ENCODE measurements at regions not wholly inside any gene's neighbourhood (a gene's known extent, or its start where the extent isn't known, plus 50 kb on each side); places are given as distances from the start of the nearest gene placed in this dataset.

DNA sequence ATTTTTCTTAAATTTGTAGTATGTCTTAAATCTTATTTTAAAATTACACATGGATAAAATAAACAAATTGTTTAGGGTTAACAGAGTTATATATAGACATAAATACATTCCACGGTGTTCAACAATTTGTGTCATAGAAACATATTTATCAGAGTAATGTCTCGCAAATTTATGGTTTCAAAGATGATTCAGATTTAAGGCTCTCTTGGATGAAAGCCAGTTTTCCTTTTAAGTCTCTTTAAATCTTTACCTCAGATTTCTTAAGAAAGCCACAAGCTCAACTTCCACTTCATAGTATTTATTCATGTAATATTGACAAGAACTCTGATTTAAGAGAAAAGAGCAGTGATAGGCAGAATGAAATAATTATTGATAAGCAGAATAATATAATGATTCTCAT lies 1254.8 kb upstream of the ADGRL3 start:
- no peak overlapping the region for H3K4me3 ChIP-seq
- no peak overlapping the region for H3K27ac ChIP-seq

DNA sequence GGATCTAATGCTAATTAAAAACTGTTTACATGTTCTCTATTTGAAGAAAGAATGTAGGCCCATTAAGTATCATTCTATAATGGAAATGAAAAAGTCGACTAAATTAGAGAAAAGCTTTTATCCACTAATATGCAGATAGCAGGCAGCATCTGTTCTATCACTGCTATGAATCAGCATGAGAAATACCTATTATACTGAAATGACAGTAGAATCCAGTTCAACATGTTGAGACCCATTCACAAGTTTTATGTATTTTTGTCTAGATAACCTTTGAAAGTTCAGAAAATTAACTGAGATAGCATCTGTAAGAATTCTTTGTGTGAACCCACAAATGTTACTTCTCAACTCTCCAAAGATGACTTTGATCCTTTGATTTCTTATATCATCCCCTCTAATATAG lies 1254.4 kb upstream of the ADGRL3 start:
- no peak overlapping the region for H3K27ac ChIP-seq
- no peak overlapping the region for H3K4me3 ChIP-seq

DNA sequence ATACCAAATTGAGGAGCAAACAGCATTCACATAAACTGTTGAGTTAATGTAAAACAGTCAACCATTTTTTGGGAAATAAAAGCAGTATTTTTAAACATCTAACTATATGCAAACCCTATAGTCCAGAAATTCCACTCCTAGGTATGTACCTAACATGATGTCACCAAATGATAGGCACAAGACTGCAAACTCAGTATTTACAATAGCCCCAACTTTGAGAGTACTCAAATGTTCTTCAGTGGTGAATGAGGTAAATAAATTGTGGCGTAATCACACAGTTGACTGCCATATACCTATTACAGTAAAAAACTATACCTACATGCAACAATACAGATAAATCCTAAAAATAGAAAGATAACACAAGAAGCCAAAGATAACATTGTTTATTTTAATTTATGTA lies 1243.8 kb upstream of the ADGRL3 start:
- Histone ChIP-seq H3K4me3 (no peak overlapping the region), H3K27ac (no peak overlapping the region)

DNA sequence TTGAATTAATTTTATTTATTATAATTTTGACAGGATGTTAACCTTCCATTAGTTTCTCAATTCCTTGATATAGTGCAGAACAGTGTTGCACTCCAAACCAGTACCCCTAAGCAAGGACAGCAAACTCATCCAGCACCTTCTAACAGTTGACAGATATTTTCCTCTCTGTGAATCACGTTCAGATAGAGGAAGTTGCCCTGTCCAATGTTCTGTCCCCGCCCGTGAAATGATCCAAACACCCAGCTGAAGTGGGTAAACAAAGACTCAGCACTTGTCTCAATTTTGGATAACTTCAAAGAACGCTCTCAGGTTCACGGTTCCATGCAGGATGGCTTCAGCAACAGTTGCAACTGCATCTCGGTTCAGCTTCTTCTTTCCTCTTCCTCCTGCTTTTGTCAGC lies 1240.0 kb upstream of the ADGRL3 start:
- no peak overlapping the region for H3K4me3 ChIP-seq
- no peak overlapping the region for H3K27ac ChIP-seq

DNA sequence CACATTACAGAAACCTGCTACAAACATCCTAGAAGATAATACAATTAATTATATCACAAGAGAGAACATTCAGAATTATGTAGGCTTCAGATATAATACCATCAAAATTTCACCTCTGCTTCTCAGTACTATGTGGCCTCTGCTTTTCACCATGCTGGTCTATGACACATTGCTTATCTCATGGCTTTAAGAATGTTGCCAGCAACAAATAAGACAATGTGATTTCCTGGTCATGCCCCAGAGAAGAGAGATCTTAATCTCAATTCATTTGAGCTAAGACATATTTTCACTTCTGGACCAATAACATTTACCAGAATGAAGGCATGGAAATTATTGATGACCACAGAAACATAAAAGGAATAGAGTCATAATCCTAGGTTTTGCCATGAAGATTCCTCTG lies 1233.4 kb upstream of the ADGRL3 start:
- H3K27ac ChIP-seq = no peak overlapping the region
- no peak overlapping the region for H3K4me3 ChIP-seq

DNA sequence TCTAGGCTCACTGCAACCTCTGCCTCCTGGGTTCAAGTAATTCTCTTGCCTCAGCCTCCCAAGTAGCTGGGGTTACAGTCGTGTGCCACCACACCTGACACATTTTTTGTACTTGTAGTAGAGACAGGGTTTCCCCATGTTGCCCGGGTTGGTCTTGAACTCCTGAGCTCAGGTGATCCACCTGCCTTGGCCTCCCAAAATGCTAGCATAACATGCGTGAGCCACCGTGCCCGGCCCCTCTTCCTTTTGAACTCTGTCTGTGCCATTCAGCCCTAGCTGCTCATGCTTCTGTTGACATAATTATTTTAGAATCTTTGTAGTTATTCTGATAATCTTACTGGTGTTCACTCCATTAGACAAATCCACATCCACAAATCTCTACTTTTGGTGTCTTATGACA lies 1231.3 kb upstream of the ADGRL3 start:
- no peak overlapping the region for H3K27ac ChIP-seq
- H3K4me3 ChIP-seq = no peak overlapping the region

DNA sequence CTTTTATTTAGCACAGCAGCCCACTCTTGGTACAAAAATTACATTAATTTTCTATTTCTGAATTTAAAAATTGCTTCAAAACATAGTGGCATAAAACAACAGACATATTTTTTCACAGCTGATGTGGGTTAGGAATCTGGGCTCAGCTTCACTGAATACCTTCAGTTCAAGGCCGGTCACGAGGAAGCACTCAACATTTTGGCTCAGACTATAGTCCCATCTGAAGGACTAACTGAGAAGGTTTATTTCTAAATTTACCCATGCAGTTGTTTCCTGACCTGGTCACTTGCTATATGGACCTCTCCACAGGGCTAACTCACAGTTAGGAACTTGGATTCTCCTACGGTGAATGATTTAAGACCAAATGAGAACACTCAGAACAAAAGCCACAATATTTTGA lies 1230.2 kb upstream of the ADGRL3 start:
- H3K27ac ChIP-seq = no peak overlapping the region
- H3K4me3 ChIP-seq = no peak overlapping the region

DNA sequence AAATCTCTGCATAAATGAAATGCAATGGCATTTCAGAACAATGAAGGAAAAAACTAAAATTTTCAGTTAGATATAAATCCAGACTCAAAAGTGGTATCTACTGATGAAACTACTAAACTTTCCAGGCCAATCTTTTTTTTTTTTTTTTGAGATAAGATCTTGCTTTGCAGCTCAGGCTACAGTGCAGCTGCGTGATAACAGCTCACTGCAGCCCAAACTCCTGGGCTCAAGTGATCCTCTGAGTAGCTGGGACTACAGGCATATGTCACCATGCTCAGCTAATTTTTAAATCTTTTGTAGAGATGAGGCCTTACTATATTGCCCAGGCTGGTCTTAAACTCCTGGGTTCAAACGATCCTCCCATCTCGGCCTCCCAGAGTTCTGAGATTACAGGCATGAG lies 1228.2 kb upstream of the ADGRL3 start:
- H3K4me3 ChIP-seq = no peak overlapping the region
- no peak overlapping the region for H3K27ac ChIP-seq

DNA sequence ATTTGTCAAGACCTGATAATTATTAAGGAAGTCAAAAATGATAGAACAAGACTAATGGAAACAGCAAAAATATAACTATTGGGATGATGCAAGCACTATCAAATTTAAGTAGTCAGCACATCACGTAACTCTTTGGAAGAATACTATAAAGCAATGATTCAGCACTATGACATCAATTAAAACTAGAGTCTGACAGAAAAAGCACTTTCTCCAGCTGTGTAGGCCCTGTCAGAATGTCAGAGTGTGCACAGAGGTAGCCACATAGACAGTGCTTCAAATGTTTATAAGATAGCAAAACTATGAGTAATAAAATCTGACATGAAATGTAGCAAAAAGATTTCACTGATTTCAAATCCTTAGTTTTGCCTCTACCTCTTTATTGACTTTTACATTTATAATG lies 1226.6 kb upstream of the ADGRL3 start:
- no peak overlapping the region for H3K4me3 ChIP-seq
- no peak overlapping the region for H3K27ac ChIP-seq

DNA sequence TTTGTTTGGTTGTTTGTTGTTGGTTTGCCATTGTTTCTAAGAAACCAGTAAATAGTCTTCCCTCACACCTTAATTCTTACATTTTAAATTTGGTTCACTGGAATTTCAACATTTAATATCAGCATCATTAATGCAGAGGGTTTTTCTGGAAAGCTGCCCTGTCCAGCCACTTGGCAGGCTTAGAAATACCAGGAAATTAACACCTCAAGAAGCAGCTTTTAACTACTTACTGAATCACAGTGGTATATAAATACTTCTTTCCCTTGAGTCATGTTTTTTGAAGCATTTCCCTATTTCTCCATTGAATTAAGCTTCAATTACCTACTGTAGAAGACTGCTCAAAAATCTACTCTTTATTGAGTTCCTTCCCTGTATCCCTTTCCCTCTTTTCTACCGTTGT lies 1221.1 kb upstream of the ADGRL3 start:
- Histone ChIP-seq H3K4me3 (no peak overlapping the region), H3K27ac (no peak overlapping the region)

DNA sequence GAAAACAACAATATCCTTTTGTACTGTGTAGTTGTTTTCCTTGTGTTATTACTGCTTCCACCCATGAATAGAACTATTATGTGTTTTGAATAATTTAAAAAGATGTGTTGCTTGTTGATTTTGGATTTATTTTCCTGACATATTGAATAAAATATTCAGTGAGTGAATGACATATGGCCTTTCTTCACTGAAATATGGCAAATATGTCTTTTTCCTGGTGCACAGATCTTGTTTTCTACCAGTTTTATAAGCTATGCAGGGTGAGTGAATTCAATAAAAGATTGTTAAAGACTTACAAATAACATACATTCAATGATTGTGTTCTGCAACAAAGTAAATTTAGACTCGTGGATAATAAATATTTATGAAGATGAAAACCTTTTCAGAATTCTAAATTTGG lies 1216.3 kb upstream of the ADGRL3 start:
- H3K27ac ChIP-seq = no peak overlapping the region

DNA sequence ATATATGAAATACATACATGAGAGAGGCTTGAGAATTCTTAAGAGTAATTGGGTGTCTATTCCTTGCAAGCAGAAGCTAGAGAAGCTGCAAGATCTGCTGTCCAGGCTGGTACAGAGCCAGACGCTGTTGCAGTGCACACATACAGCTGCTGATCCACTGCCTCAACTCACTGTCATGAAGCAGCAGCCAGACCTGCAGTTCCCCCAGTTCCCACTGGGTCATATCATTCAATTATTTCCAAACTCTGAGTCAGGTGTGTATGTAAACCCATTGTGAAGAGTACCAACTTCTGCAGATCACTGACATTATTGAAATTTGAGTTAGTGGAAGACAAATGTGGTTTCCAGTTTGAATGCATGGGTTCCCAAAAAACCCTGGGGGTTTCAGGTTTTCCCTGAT lies 1212.8 kb upstream of the ADGRL3 start:
- no peak overlapping the region for H3K4me3 ChIP-seq
- H3K27ac ChIP-seq = no peak overlapping the region

More for the DNA sequence above, 1216.3 kb upstream of the ADGRL3 start:
- H3K4me3 ChIP-seq = no peak overlapping the region

DNA sequence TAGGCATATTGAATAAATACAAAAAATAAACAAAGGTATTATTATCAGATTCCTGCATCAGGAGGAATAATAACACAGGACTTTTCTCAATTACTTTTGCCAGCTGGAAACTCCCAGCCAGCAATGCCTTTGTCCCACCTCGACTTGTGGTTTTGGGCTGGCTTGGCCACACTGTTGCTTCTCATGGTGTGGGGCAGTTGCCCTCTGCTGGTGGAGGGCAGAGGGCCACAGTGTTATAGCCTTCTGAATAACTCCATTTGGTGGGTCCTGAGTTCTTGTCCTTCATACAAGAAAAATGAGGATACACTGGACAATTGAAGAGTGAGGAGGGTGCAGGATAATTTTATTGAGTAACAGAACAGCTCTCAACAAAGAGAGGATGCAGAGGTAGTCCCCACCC lies 1206.0 kb upstream of the ADGRL3 start:
- Histone ChIP-seq H3K27ac (no peak overlapping the region), H3K4me3 (no peak overlapping the region)

DNA sequence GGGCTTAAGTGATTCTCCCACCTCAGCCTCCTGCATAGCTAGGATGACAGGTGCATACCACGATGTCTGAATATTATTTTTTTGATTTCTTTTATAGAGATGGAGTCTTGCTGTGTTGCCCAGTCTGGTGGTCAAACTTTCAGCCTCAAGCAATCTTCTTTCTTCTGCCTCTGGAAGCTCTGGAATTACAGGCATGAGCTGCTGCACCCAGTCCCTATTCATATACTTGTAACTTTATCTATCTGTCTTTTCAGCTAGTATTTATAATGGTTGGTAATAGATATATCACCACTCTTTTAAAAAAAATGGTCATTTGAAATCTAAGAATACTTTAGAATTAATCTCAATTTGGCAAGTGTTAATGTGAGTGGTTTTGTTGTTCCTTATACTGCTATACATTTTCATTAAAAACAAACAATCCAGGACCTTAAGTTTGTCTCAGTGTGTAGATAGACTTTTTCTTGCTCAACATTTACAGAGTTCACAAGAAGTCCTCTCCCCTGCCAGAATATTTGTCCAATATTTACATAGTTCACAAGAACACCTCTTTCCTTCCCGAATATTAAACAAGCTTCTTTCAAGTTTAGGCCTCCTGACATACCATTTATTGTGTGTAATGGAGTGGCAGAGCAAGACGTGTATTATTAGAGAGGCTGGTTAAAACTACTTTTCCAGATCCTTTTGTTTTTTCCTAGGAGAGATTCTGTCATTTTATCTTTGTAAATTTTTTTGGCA lies 1197.4 kb upstream of the ADGRL3 start:
- Histone ChIP-seq H3K27ac (no peak overlapping the region), H3K4me3 (no peak overlapping the region)

DNA sequence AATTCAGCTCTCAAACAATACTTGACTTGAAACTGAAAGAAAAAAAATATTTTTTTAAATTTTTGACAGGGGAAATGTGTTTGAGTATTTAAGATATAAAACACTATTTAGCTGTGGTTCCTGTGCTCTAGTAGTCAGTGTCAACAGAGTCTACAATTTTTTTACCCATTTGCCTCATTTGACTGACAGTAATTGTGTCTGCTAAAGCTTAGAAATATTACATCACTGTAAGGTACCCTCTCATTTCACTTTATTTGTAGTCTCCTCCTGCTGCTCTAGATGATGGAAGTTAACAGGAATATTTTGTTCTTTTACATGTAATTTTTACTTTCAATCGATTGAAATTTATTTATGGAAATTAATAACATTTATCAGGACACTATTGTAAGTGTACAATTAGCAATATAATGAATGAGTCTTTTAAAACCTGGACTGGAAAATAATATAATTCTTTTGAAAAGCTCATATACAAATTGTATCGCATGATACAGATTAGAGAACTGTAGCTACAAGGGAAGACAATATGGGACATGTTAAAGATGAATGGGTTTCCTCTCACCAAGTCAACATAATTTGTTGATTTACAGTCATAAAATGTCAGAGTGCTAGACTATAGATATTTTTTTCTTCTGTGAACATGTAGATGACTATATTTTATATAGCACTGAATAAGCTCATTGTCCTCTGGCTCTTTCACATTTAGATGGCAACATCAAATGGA lies 1186.5 kb upstream of the ADGRL3 start:
- Histone ChIP-seq H3K27ac (no peak overlapping the region), H3K4me3 (no peak overlapping the region)

DNA sequence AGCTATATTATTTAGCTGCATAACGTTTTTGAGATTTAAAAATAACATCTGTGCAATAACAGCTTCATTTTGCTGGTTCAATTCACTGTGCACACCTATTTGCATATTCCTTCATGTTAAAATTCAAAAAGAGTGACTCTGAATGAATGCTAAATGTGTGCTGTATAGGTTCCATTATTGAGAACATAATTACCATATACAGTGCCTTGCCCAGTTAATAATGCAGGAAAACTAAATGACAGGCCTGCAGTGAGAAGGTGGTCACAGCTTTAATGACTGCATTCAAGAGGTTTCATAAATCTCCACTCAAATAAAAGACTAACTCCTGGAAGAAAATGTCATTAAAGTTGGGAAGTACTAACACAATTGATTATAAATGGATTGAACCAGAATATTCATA lies 1183.2 kb upstream of the ADGRL3 start:
- no peak overlapping the region for H3K4me3 ChIP-seq
- no peak overlapping the region for H3K27ac ChIP-seq

DNA sequence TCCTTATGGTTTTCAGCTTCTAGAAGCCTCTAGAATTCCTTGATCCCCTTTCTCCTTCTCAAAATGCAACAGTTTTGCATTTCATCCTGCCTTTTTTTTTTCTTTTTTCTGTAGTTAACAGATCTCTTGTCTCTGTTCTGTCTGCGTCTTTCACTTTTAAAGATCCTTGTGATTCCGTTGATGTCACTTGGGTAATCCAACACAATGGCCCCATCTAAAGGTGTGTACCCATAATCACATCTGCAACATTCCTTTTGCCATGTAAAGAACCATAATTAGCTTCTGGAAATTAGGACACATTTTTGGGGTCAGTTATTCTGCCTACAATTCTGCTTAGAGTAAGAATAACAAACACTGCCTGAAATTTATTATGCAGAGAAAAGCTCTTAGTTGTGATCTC lies 1180.9 kb upstream of the ADGRL3 start:
- no peak overlapping the region for H3K4me3 ChIP-seq
- H3K27ac ChIP-seq = no peak overlapping the region

DNA sequence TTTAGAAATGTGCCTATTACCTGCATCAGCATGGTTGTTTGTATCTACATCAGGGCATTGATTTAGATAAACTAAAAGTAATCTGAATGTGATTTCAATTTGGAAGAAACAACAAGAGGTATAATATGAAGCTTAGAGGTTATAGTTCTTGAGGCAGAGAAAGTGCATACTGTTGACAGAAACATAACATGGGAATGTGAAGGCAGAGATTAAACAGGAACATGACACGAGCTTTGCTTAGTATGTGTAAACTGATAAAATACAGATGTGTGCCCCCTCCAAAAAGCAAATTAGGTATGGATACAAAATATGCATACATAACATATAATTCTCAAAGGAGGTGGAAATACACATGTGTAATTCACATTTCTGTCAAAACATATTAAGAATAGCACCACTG lies 1180.2 kb upstream of the ADGRL3 start:
- Histone ChIP-seq H3K4me3 (no peak overlapping the region), H3K27ac (no peak overlapping the region)

DNA sequence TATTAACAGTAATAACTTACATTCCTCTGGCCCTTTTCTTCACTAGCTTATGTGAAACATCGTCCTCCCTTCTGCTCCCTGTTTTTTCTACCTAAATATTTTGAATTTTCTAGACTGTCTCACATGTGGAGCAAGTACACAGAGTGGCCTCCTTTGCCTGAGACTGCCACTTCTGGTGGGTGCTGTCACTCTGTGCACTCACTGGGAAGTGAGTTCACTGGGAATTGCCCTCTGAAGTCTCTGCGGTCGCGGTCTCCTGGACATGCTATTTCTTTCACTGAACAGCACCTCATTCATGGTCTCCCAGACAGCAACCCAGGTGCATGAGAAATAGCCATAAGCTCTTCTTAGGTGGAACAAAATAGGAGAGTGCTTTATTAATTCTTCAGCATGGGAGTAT lies 1179.7 kb upstream of the ADGRL3 start:
- no peak overlapping the region for H3K4me3 ChIP-seq
- no peak overlapping the region for H3K27ac ChIP-seq

DNA sequence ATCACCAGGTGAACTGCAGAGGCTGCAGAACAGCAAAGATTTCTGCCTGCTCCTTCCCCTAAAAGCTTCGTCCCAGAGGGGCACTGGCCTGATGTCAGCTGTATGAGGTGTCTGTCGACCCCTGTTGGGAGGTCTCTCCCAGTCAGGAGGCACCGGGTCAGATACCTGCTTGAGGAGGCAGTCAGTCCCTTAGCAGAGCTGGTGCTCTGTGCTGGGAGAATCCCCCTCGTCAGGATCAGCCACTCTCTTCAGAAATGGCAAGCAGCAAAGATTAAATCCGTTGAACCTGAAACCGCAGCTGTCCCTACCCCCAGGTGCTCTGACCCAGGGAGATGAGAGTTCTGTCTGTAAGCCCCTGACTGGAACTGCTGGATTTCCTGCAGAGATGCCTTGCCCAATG lies 1166.3 kb upstream of the ADGRL3 start:
- H3K4me3 ChIP-seq = no peak overlapping the region
- no peak overlapping the region for H3K27ac ChIP-seq

DNA sequence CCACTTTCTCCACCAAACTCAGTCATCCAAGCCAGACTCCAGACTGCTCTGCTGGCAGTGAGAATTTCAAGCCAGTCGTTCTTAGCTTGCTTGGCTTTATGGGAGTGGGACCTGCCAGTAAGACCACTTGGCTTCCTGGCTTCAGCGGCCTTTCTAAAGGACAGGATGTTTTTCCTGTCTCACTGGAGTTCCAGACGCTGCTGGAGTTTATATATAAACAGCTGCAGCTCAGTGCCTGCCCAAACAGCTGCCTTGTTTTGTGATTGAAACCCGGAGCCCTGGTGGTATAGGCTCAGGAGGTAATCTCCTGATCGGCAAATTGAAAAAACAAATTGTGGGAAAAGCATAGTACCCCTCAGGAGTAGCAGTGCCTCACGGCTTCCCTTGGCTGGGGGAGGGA lies 1165.8 kb upstream of the ADGRL3 start:
- H3K27ac ChIP-seq = no peak overlapping the region
- H3K4me3 ChIP-seq = no peak overlapping the region

DNA sequence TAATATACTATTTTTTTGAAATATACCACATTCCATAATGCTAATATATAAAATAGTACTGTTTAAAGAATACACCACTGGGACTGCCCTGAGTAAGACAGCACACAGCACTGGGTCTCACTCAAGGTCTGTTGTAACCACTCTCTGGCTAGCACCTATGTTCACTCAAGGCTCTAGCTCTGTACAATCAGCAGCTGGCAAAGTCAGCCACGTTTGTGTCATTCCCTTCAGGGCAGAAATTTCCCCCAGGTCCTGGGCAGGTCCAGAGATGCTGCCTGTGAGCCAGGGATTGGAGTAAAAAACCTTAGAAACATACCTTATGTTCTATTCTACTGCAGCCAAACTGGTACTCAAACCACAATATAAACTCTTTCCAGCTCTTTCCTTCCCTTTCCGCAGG lies 1160.2 kb upstream of the ADGRL3 start:
- Histone ChIP-seq H3K4me3 (no peak overlapping the region), H3K27ac (no peak overlapping the region)

Measured in skin epidermis (tissue), 12 donors.